Heart left ventricle (tissue), 13 donors: ENCODE measurements at regions not wholly inside any gene's neighbourhood (a gene's known extent, or its start where the extent isn't known, plus 50 kb on each side); places are given as distances from the start of the nearest gene placed in this dataset.

ENCODE experiments used
- CTCF ChIP-seq, 12 donors: fragments of 200-600 bp; sonication (generic) in 4 of 12; IDR thresholded peaks; one replicate each; pipeline versions ENCODE4 v1.5.0 to v1.8.0; 2018 to 2022; ENCODE audit warnings: antibody characterized with exemption in 12 of 12, mild to moderate bottlenecking in 5 of 12
- POLR2A ChIP-seq, 2 donors: fragments of 450-650 bp; IDR thresholded peaks; one replicate each; pipeline ENCODE4 v1.6.1; 2017; ENCODE audit warnings: antibody characterized with exemption in 2 of 2, mild to moderate bottlenecking in 2 of 2, moderate library complexity in 2 of 2
- donor health status: ischemic (EF 13 %, LVEDD 7.1; RV severe dilation, severe dysfunction).
- donor health status: DM: no; HTN: yes; CAD: no.
- donor health status: DM: no; HTN: no; CAD: no.
- donor health status: ischemic (EF 25% LVEDD 6.9; RV normal size, moderate dysfunction).
- donor health status: ischemic (EF 25% LVEDD 5.7; RV mildly dilated, moderate dysfunction).
- donor health status: ischemic (EF 35%, LVEDD 5.7; RV mildly dilated, moderate dysfunction).
- donor health status: nonischemic (EF 11% LVEDD 7.7; RV severe dilation, severe dysfunction).
- donor health status: DM: yes; HTN: yes; CAD: no.
- donor health status: PGD.
- donor health status: ischemic (EF 29% LVEDD 5.4; RV normal size, mild dysfunction).
- donor health status: nonischemic (EF 23%, LVEDD 6.1; RV moderate dilation, normal function).

- no peak for TF ChIP-seq CTCF (IDR thresholded peaks at IDR 0.05)
- no peak for TF ChIP-seq POLR2A (IDR thresholded peaks at IDR 0.05)
Observed at GRCh38 chr4:124918559-124919122, 206.1 kb upstream of the ANKRD50 start.
